Tibial nerve (tissue), 4 donors: ENCODE measurements at regions not wholly inside any gene's neighbourhood (a gene's known extent, or its start where the extent isn't known, plus 50 kb on each side); places are given as distances from the start of the nearest gene placed in this dataset.

ENCODE experiments used
- DNase-seq, 2 donors: peaks; one replicate each; pipeline ENCODE4 v3.0.0-alpha.2; 2019; ENCODE audit warnings: low spot score in 2 of 2
- H3K27ac ChIP-seq, 4 donors: fragments of 200-600 bp; sonication (generic) in 3 of 4; one replicate each; pipeline ENCODE4 v1.5.1; 2017 to 2019; ENCODE audit warnings: mild to moderate bottlenecking in 1 of 4
- H3K27me3 ChIP-seq, 2 donors: fragments of 200-600 bp; sonication (generic) in 1 of 2; one replicate each; pipeline versions ENCODE4 v1.5.1 to v1.6.0; 2017 to 2019
- H3K36me3 ChIP-seq, 3 donors: fragments of 200-600 bp; sonication (generic); one replicate each; pipeline ENCODE4 v1.5.1; 2018 to 2019
- H3K4me1 ChIP-seq, 4 donors: fragments of 200-600 bp; sonication (generic) in 3 of 4; one replicate each; pipeline ENCODE4 v1.5.1; 2017 to 2019
- H3K4me3 ChIP-seq, 4 donors: fragments of 200-600 bp; sonication (generic) in 3 of 4; one replicate each; pipeline ENCODE4 v1.5.1; 2017 to 2019; ENCODE audit warnings: mild to moderate bottlenecking in 1 of 4, moderate library complexity in 1 of 4
- H3K9me3 ChIP-seq, 4 donors: fragments of 200-600 bp; sonication (generic) in 3 of 4; one replicate each; pipeline ENCODE4 v1.5.1; 2017 to 2019
- EP300 ChIP-seq, 2 donors: sonication (generic); formaldehyde crosslinking; IDR thresholded peaks; one replicate each; pipeline ENCODE4 v1.6.1; 2017; ENCODE audit warnings: antibody characterized with exemption in 2 of 2, mild to moderate bottlenecking in 1 of 2
- POLR2A ChIP-seq, 2 donors: fragments of 450-650 bp; IDR thresholded peaks; one replicate each; pipeline ENCODE4 v1.6.1; 2017; ENCODE audit warnings: antibody characterized with exemption in 2 of 2, mild to moderate bottlenecking in 2 of 2, moderate library complexity in 2 of 2
- WGBS, 2 donors: methylation state at CpG; one replicate each; pipeline ENCODE4 v1.1.5; 2018; 5-methylcytosine and 5-hydroxymethylcytosine counted together
- TF ChIP-seq, protein P1 (sequence below), 5 experiments: fragments of 200-600 bp in 3 of 5; fragments of 450-650 bp in 2 of 5; sonication (generic) in 3 of 5; IDR thresholded peaks; one replicate each; pipeline ENCODE4 v1.5.1; 2016 to 2019; ENCODE audit warnings: antibody characterized with exemption in 5 of 5, mild to moderate bottlenecking in 3 of 5, moderate library complexity in 2 of 5

GRCh38 chr1:208825300-208825699 lies 581.1 kb upstream of the PLXNA2 start:
- TF ChIP-seq, protein P1, sequence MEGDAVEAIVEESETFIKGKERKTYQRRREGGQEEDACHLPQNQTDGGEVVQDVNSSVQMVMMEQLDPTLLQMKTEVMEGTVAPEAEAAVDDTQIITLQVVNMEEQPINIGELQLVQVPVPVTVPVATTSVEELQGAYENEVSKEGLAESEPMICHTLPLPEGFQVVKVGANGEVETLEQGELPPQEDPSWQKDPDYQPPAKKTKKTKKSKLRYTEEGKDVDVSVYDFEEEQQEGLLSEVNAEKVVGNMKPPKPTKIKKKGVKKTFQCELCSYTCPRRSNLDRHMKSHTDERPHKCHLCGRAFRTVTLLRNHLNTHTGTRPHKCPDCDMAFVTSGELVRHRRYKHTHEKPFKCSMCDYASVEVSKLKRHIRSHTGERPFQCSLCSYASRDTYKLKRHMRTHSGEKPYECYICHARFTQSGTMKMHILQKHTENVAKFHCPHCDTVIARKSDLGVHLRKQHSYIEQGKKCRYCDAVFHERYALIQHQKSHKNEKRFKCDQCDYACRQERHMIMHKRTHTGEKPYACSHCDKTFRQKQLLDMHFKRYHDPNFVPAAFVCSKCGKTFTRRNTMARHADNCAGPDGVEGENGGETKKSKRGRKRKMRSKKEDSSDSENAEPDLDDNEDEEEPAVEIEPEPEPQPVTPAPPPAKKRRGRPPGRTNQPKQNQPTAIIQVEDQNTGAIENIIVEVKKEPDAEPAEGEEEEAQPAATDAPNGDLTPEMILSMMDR (IDR thresholded peaks at IDR 0.05), result no peak
- no peak for TF ChIP-seq POLR2A (IDR thresholded peaks at IDR 0.05)
- no peak for TF ChIP-seq EP300 (IDR thresholded peaks at IDR 0.05)

GRCh38 chr1:208829595-208829994 lies 585.4 kb upstream of the PLXNA2 start:
- Histone ChIP-seq H3K27me3 (no peaks in the 10 kb centered on the region), H3K36me3 (no peaks in the 10 kb centered on the region)

More at GRCh38 chr1:208825300-208825699, 581.1 kb upstream of the PLXNA2 start:
- H3K4me1 ChIP-seq, result no peaks in the 10 kb centered on the region
- WGBS, 2 donors, result 56 to 67% methylated on average over 2 of the region's 2 CpGs
- no peaks in the 10 kb centered on the region for H3K9me3 ChIP-seq
- no peaks in the 10 kb centered on the region for H3K27me3 ChIP-seq
- no peak overlapping the region for H3K4me3 ChIP-seq
- no peaks in the 10 kb centered on the region for H3K36me3 ChIP-seq
- DNase-seq, result no peak
- no peak overlapping the region for H3K27ac ChIP-seq

GRCh38 chr1:208834381-208835096 lies 590.4 kb upstream of the PLXNA2 start:
- peaks cover 0 to 4% (median 0%) of the 10 kb centered on the region in 4 donors for H3K4me1 ChIP-seq
- no peak overlapping the region for H3K4me3 ChIP-seq
- H3K36me3 ChIP-seq, result no peaks in the 10 kb centered on the region
- WGBS, 2 donors, result 21 to 23% methylated on average over 11 of the region's 11 CpGs
- H3K9me3 ChIP-seq, result no peaks in the 10 kb centered on the region
- H3K27me3 ChIP-seq, result no peaks in the 10 kb centered on the region
- TF ChIP-seq EP300 (IDR thresholded peaks at IDR 0.05), result no peak
- DNase-seq, result no peak
- H3K27ac ChIP-seq, result no peak overlapping the region

More at GRCh38 chr1:208829595-208829994, 585.4 kb upstream of the PLXNA2 start:
- TF ChIP-seq EP300 (IDR thresholded peaks at IDR 0.05), result no peak
- Histone ChIP-seq H3K4me1 (peaks cover 0 to 4% (median 0%) of the 10 kb centered on the region in 4 donors), H3K4me3 (no peak overlapping the region), H3K9me3 (no peaks in the 10 kb centered on the region), H3K27ac (no peak overlapping the region)
- WGBS, 2 donors, result 28 to 30% methylated on average over 5 of the region's 5 CpGs
- DNase-seq, result no peak

- no peak for DNase-seq
- WGBS, 2 donors, result 52 to 53% methylated on average over 6 of the region's 6 CpGs
- Histone ChIP-seq H3K4me3 (no peak overlapping the region), H3K9me3 (no peaks in the 10 kb centered on the region), H3K27me3 (no peaks in the 10 kb centered on the region), H3K4me1 (peaks cover 0 to 4% (median 0%) of the 10 kb centered on the region in 4 donors), H3K36me3 (no peaks in the 10 kb centered on the region), H3K27ac (no peak overlapping the region)
- TF ChIP-seq, protein P1 (IDR thresholded peaks at IDR 0.05), result no peak
- TF ChIP-seq EP300 (IDR thresholded peaks at IDR 0.05) (no peak), POLR2A (IDR thresholded peaks at IDR 0.05) (no peak)
These were observed 590.9 kb upstream of the PLXNA2 start for GRCh38 chr1:208835097-208835463.

DNA sequence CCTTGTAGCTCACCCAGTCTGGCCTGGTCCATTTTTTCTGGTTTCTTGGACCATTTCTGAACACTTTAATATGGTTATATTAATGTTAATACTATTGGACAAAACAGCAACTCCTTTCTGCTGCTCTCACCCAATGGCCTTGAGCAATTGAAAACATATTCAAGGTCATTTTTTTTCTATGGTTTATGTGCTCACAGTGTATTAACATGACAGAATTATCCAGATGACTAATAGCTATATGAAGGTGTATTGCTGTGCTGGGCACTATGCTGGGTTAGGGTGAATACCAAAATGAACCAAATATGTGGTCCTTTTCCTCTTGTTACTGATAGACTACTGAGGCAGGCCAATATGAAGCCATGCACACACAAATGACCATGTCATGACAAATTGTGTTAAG lies 591.6 kb upstream of the PLXNA2 start:
- peaks cover 0 to 4% (median 0%) of the 10 kb centered on the region in 4 donors for H3K4me1 ChIP-seq
- no peak overlapping the region for H3K4me3 ChIP-seq
- H3K27ac ChIP-seq, result no peak overlapping the region
- no peak for TF ChIP-seq EP300 (IDR thresholded peaks at IDR 0.05)
- TF ChIP-seq, protein P1 (IDR thresholded peaks at IDR 0.05), result no peak
- no peak for TF ChIP-seq POLR2A (IDR thresholded peaks at IDR 0.05)
- no peaks in the 10 kb centered on the region for H3K9me3 ChIP-seq
- no peaks in the 10 kb centered on the region for H3K27me3 ChIP-seq
- H3K36me3 ChIP-seq, result no peaks in the 10 kb centered on the region
- DNase-seq, result no peak

- Histone ChIP-seq H3K36me3 (no peaks in the 10 kb centered on the region), H3K27ac (no peak overlapping the region), H3K27me3 (no peaks in the 10 kb centered on the region), H3K9me3 (no peaks in the 10 kb centered on the region), H3K4me3 (no peak overlapping the region), H3K4me1 (peaks cover 0 to 4% (median 0%) of the 10 kb centered on the region in 4 donors)
- no peak for DNase-seq
- TF ChIP-seq POLR2A (IDR thresholded peaks at IDR 0.05) (no peak), EP300 (IDR thresholded peaks at IDR 0.05) (no peak)
- TF ChIP-seq, protein P1 (IDR thresholded peaks at IDR 0.05), result no peak
These were observed 593.1 kb upstream of the PLXNA2 start for GRCh38 chr1:208837242-208837641.
